ENCODE measurements at regions not wholly inside any gene's neighbourhood (a gene's known extent, or its start where the extent isn't known, plus 50 kb on each side); places are given as distances from the start of the nearest gene placed in this dataset.

- no peaks in the 10 kb centered on the region for H3K36me3 ChIP-seq (ENCODE audit: insufficient read depth, low read length, poor library complexity, severe bottlenecking)
- H3K4me3 ChIP-seq (ENCODE audit: low read depth, low read length, poor library complexity, severe bottlenecking), result no peak overlapping the region
- POLR2A ChIA-PET (ENCODE audit: low non-redundant PET), result no interaction called here
- H3K27me3 ChIP-seq (replicated peaks; ENCODE audit: insufficient read depth, low read depth, low read length, poor library complexity), result no peaks in the 10 kb centered on the region
- CTCF ChIA-PET, result no interaction called here
- peak; percentile 8 for DNase-seq (ENCODE audit: low spot score)
- no peaks in the 10 kb centered on the region for H3K9me3 ChIP-seq (ENCODE audit: low read depth, low read length, poor library complexity, severe bottlenecking)
- no peaks in the 10 kb centered on the region for H3K4me1 ChIP-seq (ENCODE audit: insufficient read depth, low read length, poor library complexity, severe bottlenecking)
- TF ChIP-seq CTCF (conservative IDR thresholded peaks at IDR 0.05; ENCODE audit: low read depth, low read length), result no peak
- no peak for TF ChIP-seq EZH2 (IDR thresholded peaks at IDR 0.05; ENCODE audit: borderline replicate concordance, low read depth, low read length, poor library complexity, severe bottlenecking)
- H3K27ac ChIP-seq (ENCODE audit: low read depth, low read length, poor library complexity, severe bottlenecking), result no peak overlapping the region
- intact Hi-C loops (cut with micrococcal nuclease; ENCODE audit: unreplicated experiment), result no loop called here
- BruUV-seq (replicated peaks), result no TSS peak
Measured at GRCh38 chr1:58922302-58923089, 138.6 kb upstream of the JUN start.

- intact Hi-C loops (cut with micrococcal nuclease; ENCODE audit: unreplicated experiment), result no loop called here
Measured at GRCh38 chr1:58923090-58923470, 139.2 kb upstream of the JUN start.

GRCh38 chr1:58924016-58924565 lies 140.2 kb upstream of the JUN start:
- Histone ChIP-seq H3K4me1 (ENCODE audit: insufficient read depth, low read length, poor library complexity, severe bottlenecking) (no peaks in the 10 kb centered on the region), H3K36me3 (ENCODE audit: insufficient read depth, low read length, poor library complexity, severe bottlenecking) (no peaks in the 10 kb centered on the region), H3K27me3 (replicated peaks; ENCODE audit: insufficient read depth, low read depth, low read length, poor library complexity) (no peaks in the 10 kb centered on the region), H3K4me3 (ENCODE audit: low read depth, low read length, poor library complexity, severe bottlenecking) (no peak overlapping the region), H3K9me3 (ENCODE audit: low read depth, low read length, poor library complexity, severe bottlenecking) (no peaks in the 10 kb centered on the region), H3K27ac (ENCODE audit: low read depth, low read length, poor library complexity, severe bottlenecking) (no peak overlapping the region)
- TF ChIP-seq EZH2 (IDR thresholded peaks at IDR 0.05; ENCODE audit: borderline replicate concordance, low read depth, low read length, poor library complexity, severe bottlenecking), result no peak
- no peak for TF ChIP-seq CTCF (conservative IDR thresholded peaks at IDR 0.05; ENCODE audit: low read depth, low read length)
- DNase-seq (ENCODE audit: low spot score), result no peak
- POLR2A ChIA-PET (ENCODE audit: low non-redundant PET), result no interaction called here
- CTCF ChIA-PET, result no interaction called here
- no TSS peak for BruUV-seq (replicated peaks)
- intact Hi-C loops (cut with micrococcal nuclease; ENCODE audit: unreplicated experiment), result no loop called here

More at GRCh38 chr1:58923090-58923470, 139.2 kb upstream of the JUN start:
- no peaks in the 10 kb centered on the region for H3K27me3 ChIP-seq (replicated peaks; ENCODE audit: insufficient read depth, low read depth, low read length, poor library complexity)
- H3K9me3 ChIP-seq (ENCODE audit: low read depth, low read length, poor library complexity, severe bottlenecking), result no peaks in the 10 kb centered on the region
- H3K36me3 ChIP-seq (ENCODE audit: insufficient read depth, low read length, poor library complexity, severe bottlenecking), result no peaks in the 10 kb centered on the region
- BruUV-seq (replicated peaks), result no TSS peak
- H3K4me1 ChIP-seq (ENCODE audit: insufficient read depth, low read length, poor library complexity, severe bottlenecking), result no peaks in the 10 kb centered on the region
- ChIA-PET CTCF (no interaction called here), POLR2A (ENCODE audit: low non-redundant PET) (no interaction called here)
- H3K27ac ChIP-seq (ENCODE audit: low read depth, low read length, poor library complexity, severe bottlenecking), result no peak overlapping the region
- H3K4me3 ChIP-seq (ENCODE audit: low read depth, low read length, poor library complexity, severe bottlenecking), result no peak overlapping the region
- no peak for DNase-seq (ENCODE audit: low spot score)
- TF ChIP-seq EZH2 (IDR thresholded peaks at IDR 0.05; ENCODE audit: borderline replicate concordance, low read depth, low read length, poor library complexity, severe bottlenecking), result no peak
- TF ChIP-seq CTCF (conservative IDR thresholded peaks at IDR 0.05; ENCODE audit: low read depth, low read length), result no peak

Data from A673 (cell line).